ENCODE measurements at regions not wholly inside any gene's neighbourhood (a gene's known extent, or its start where the extent isn't known, plus 50 kb on each side); places are given as distances from the start of the nearest gene placed in this dataset.

DNA sequence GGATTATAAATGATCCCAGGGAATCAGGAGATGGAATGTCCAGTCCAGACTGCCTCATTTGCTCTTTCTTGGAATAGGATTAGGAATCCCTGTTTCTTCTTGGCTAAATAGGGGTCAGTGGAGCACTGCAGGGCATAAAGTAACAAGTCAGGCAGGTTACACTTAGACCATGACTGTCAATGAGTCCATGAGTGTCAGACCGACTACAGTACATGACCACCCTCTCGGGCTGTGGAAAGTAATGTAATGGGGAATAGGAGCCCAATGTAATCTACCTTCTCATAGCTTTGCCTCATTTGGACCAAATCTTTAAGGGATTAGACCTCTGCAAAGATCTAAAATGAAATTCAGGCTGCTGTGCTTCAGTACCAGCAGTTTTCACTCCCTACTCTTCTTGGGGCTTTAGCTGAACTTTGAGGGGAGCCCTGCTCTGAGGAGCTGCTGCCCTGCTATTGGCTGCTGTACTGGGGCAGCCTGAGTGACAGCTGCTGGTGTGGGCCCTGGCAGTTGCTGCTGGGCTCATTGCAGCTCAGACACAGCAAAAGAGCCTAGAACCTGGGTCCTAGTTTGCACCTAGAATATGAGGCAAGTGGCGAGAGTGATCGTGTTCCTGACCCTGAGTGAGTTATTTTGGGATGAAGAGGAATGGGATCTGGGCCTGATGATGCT, 62.2 kb upstream of the OR4E1 start:
- H3K4me3 ChIP-seq = no peak overlapping the region
- TF ChIP-seq FOXP2 (optimal IDR thresholded peaks at IDR 0.05; ENCODE audit: control extremely low read depth, extremely low read length, insufficient read depth) = no peak
- TF ChIP-seq POLR2AphosphoS5 (IDR thresholded peaks at IDR 0.05; ENCODE audit: borderline replicate concordance, low read depth, low read length) = no peak
- TF ChIP-seq EZH2 (IDR thresholded peaks at IDR 0.05) = no peak
- no peak for DNase-seq (ENCODE audit: low read depth, low spot score)
- H3K9me3 ChIP-seq (ENCODE audit: low read depth, low read length) = no peaks in the 10 kb centered on the region
- H3K36me3 ChIP-seq (ENCODE audit: insufficient read depth, low read length) = peaks cover 19% of the 10 kb centered on the region
- no peak overlapping the region for H3K27ac ChIP-seq
- no peak overlapping the region for H3K9ac ChIP-seq (ENCODE audit: insufficient read length)

GRCh38 chr14:21735200-21735599, 61.6 kb upstream of the OR4E1 start:
- H3K36me3 ChIP-seq (ENCODE audit: insufficient read depth, low read length) = peaks cover 19% of the 10 kb centered on the region
- no peak for TF ChIP-seq EZH2 (IDR thresholded peaks at IDR 0.05)
- no peak for TF ChIP-seq FOXP2 (optimal IDR thresholded peaks at IDR 0.05; ENCODE audit: control extremely low read depth, extremely low read length, insufficient read depth)
- no peak for TF ChIP-seq POLR2AphosphoS5 (IDR thresholded peaks at IDR 0.05; ENCODE audit: borderline replicate concordance, low read depth, low read length)
- H3K27ac ChIP-seq = no peak overlapping the region
- no peak overlapping the region for H3K4me3 ChIP-seq
- no peak for DNase-seq (ENCODE audit: low read depth, low spot score)
- H3K9me3 ChIP-seq (ENCODE audit: low read depth, low read length) = no peaks in the 10 kb centered on the region
- no peak overlapping the region for H3K9ac ChIP-seq (ENCODE audit: insufficient read length)

GRCh38 chr14:21734457-21735074, 60.9 kb upstream of the OR4E1 start:
- Histone ChIP-seq H3K4me3 (no peak overlapping the region; the same call in 1 of the 2 replicates), H3K9ac (ENCODE audit: insufficient read length) (no peak overlapping the region), H3K27ac (no peak overlapping the region), H3K36me3 (ENCODE audit: insufficient read depth, low read length) (peaks cover 19% of the 10 kb centered on the region), H3K9me3 (ENCODE audit: low read depth, low read length) (no peaks in the 10 kb centered on the region)
- no peak for TF ChIP-seq POLR2AphosphoS5 (IDR thresholded peaks at IDR 0.05; ENCODE audit: borderline replicate concordance, low read depth, low read length)
- TF ChIP-seq FOXP2 (optimal IDR thresholded peaks at IDR 0.05; ENCODE audit: control extremely low read depth, extremely low read length, insufficient read depth) = no peak
- TF ChIP-seq EZH2 (IDR thresholded peaks at IDR 0.05) = no peak
- DNase-seq (ENCODE audit: low read depth, low spot score) = peak; percentile 88

GRCh38 chr14:21729703-21730233, 56.1 kb upstream of the OR4E1 start:
- Histone ChIP-seq H3K9me3 (ENCODE audit: low read depth, low read length) (no peaks in the 10 kb centered on the region; the same call in 1 of the 2 replicates), H3K27ac (0 out of 2 replicates have a peak overlapping the region, but pooled peaks have one; percentile 35), H3K4me3 (no peak overlapping the region), H3K9ac (ENCODE audit: insufficient read length) (no peak overlapping the region), H3K36me3 (ENCODE audit: insufficient read depth, low read length) (peaks cover 11% of the 10 kb centered on the region)
- TF ChIP-seq POLR2AphosphoS5 (IDR thresholded peaks at IDR 0.05; ENCODE audit: borderline replicate concordance, low read depth, low read length) (no peak), FOXP2 (optimal IDR thresholded peaks at IDR 0.05; ENCODE audit: control extremely low read depth, extremely low read length, insufficient read depth) (no peak)
- no peak for DNase-seq (ENCODE audit: low read depth, low spot score)

GRCh38 chr14:21725250-21725649, 51.6 kb upstream of the OR4E1 start:
- TF ChIP-seq EZH2 (IDR thresholded peaks at IDR 0.05) (no peak), POLR2AphosphoS5 (IDR thresholded peaks at IDR 0.05; ENCODE audit: borderline replicate concordance, low read depth, low read length) (no peak), FOXP2 (optimal IDR thresholded peaks at IDR 0.05; ENCODE audit: control extremely low read depth, extremely low read length, insufficient read depth) (no peak)
- Histone ChIP-seq H3K27ac (peak overlapping the region; percentile 100), H3K36me3 (ENCODE audit: insufficient read depth, low read length) (peaks cover 11% of the 10 kb centered on the region)

GRCh38 chr14:21724090-21724973, 50.7 kb upstream of the OR4E1 start:
- H3K27ac ChIP-seq = peak overlapping the region; percentile 100
- no peaks in the 10 kb centered on the region; the same call in 1 of the 2 replicates for H3K9me3 ChIP-seq (ENCODE audit: low read depth, low read length)
- H3K36me3 ChIP-seq (ENCODE audit: insufficient read depth, low read length) = peaks cover 11% of the 10 kb centered on the region
- peak overlapping the region; percentile 96 for H3K4me3 ChIP-seq
- peak; percentile 86 for DNase-seq (ENCODE audit: low read depth, low spot score)
- TF ChIP-seq POLR2AphosphoS5 (IDR thresholded peaks at IDR 0.05; ENCODE audit: borderline replicate concordance, low read depth, low read length) (peak; percentile 67), EZH2 (IDR thresholded peaks at IDR 0.05) (no peak)
- peak overlapping the region; percentile 96 for H3K9ac ChIP-seq (ENCODE audit: insufficient read length)

More at GRCh38 chr14:21725250-21725649, 51.6 kb upstream of the OR4E1 start:
- Histone ChIP-seq H3K4me3 (peak overlapping the region; percentile 96), H3K9ac (ENCODE audit: insufficient read length) (peak overlapping the region; percentile 96), H3K9me3 (ENCODE audit: low read depth, low read length) (no peaks in the 10 kb centered on the region; the same call in 1 of the 2 replicates)
- no peak for DNase-seq (ENCODE audit: low read depth, low spot score)

GRCh38 chr14:21723431-21724045, 49.9 kb upstream of the OR4E1 start:
- peak; percentile 80 for DNase-seq (ENCODE audit: low read depth, low spot score)
- H3K4me3 ChIP-seq = peak overlapping the region; percentile 96
- H3K36me3 ChIP-seq (ENCODE audit: insufficient read depth, low read length) = peaks cover 11% of the 10 kb centered on the region
- H3K9me3 ChIP-seq (ENCODE audit: low read depth, low read length) = no peaks in the 10 kb centered on the region; the same call in 1 of the 2 replicates
- TF ChIP-seq POLR2AphosphoS5 (IDR thresholded peaks at IDR 0.05; ENCODE audit: borderline replicate concordance, low read depth, low read length) = peak; percentile 69
- TF ChIP-seq FOXP2 (optimal IDR thresholded peaks at IDR 0.05; ENCODE audit: control extremely low read depth, extremely low read length, insufficient read depth) = no peak
- TF ChIP-seq EZH2 (IDR thresholded peaks at IDR 0.05) = no peak
- peak overlapping the region; percentile 100 for H3K27ac ChIP-seq
- peak overlapping the region; percentile 96 for H3K9ac ChIP-seq (ENCODE audit: insufficient read length)

Measured in SK-N-MC (cell line).